ENCODE measurements at regions not wholly inside any gene's neighbourhood (a gene's known extent, or its start where the extent isn't known, plus 50 kb on each side); places are given as distances from the start of the nearest gene placed in this dataset.

DNA sequence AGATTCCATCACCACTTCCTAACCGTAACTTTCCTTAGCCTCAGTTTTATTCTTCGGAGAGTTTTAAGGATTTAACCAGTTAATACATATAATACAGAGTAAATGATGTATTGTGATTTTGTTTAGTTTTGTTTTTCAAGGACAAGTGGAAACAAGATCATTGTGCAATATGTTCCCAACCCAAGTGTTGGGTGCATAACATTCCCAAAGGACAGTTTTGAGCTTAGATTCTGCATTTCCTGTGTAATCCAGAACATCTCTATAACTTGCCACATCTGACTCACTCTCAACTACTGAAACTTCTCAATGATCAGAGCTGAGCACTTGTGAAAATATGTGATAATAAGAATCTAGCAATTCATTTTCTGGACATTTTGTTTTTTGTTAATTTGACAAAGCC lies 466.1 kb upstream of the PPP2R3A start:
- H2AK9ac ChIP-seq (replicated peaks; ENCODE audit: low read depth, low read length, poor library complexity), result no peak overlapping the region
- H2BK5ac ChIP-seq (ENCODE audit: low read depth, low read length, poor library complexity, severe bottlenecking), result no peak overlapping the region
- no peak overlapping the region for H3K4ac ChIP-seq (ENCODE audit: low read depth, low read length)
- H2AFZ ChIP-seq (replicated peaks; ENCODE audit: low read length, poor library complexity), result no peak overlapping the region
- H3K56ac ChIP-seq (ENCODE audit: extremely low read depth, insufficient read depth, low read length), result no peak overlapping the region
- DNase-seq (no peak), ATAC-seq (ENCODE audit: low read depth) (no peak)
- intact Hi-C loops (cut with micrococcal nuclease) (no loop called here), dilution Hi-C loops (cut with HindIII; ENCODE audit: low sequenced_read_pairs, unreplicated experiment) (no loop called here), in situ Hi-C loops (cut with MboI; ENCODE audit: low sequenced_read_pairs) (no loop called here)
- H3K27me3 ChIP-seq (ENCODE audit: control insufficient read depth, insufficient read depth, low read length), result peaks cover 3% of the 10 kb centered on the region; the same call in 1 of the 2 replicates
- no peak overlapping the region for H2BK15ac ChIP-seq (ENCODE audit: low read depth, low read length)
- no peak overlapping the region for H3K27ac ChIP-seq (ENCODE audit: insufficient read depth, low read length)
- no peak overlapping the region for H2BK20ac ChIP-seq (ENCODE audit: low read depth, low read length)
- no peak overlapping the region for H3K18ac ChIP-seq (ENCODE audit: low read depth, low read length)
- no peaks in the 10 kb centered on the region for H3K9me1 ChIP-seq (ENCODE audit: insufficient read depth, low read length)
- no peak overlapping the region for H3K9ac ChIP-seq (ENCODE audit: low read depth, low read length)
- H3K4me3 ChIP-seq (ENCODE audit: insufficient read depth, low read depth, low read length), result no peak overlapping the region
- no peak overlapping the region for H4K91ac ChIP-seq (ENCODE audit: insufficient read depth, low read depth, low read length)
- POLR2A ChIA-PET (ENCODE audit: unreplicated experiment), result interaction anchor here (0.6 kb wide), 1 partner anchor 729 kb away, joined by 3 read pairs; no protein-coding TSS in a partner anchor
- no peak overlapping the region for H3K4me2 ChIP-seq (ENCODE audit: low read depth, low read length)
- H4K8ac ChIP-seq (ENCODE audit: low read depth in 2 of 2, low read length in 2 of 2), result no peak overlapping the region
- TF ChIP-seq MAZ (IDR thresholded peaks at IDR 0.05; ENCODE audit: borderline replicate concordance, low read depth, low read length), result no peak
- TF ChIP-seq CEBPB (IDR thresholded peaks at IDR 0.05; ENCODE audit: low read depth, low read length), result peak; percentile 57; the same call in 1 of the 2 replicates
- H2BK120ac ChIP-seq (ENCODE audit: low read depth, low read length), result no peak overlapping the region
- BruUV-seq (replicated peaks), result no TSS peak
- H3K4me1 ChIP-seq (ENCODE audit: control insufficient read depth, insufficient read depth, low read length), result no peaks in the 10 kb centered on the region
- H3K9me3 ChIP-seq (ENCODE audit: control insufficient read depth, insufficient read depth, low read length), result no peaks in the 10 kb centered on the region
- CTCF ChIA-PET, result no interaction called here
- H4K20me1 ChIP-seq (ENCODE audit: insufficient read depth, low read length), result no peaks in the 10 kb centered on the region
- H3K36me3 ChIP-seq (ENCODE audit: control insufficient read depth, insufficient read depth, low read length), result no peaks in the 10 kb centered on the region
- no peak overlapping the region for H3K14ac ChIP-seq (replicated peaks; ENCODE audit: low read depth, low read length)
- H2AK5ac ChIP-seq (ENCODE audit: low read depth, low read length), result no peak overlapping the region
- H4K5ac ChIP-seq (ENCODE audit: low read depth, low read length), result no peak overlapping the region
- H3K23ac ChIP-seq (ENCODE audit: low read depth, low read length), result no peak overlapping the region
- no CpG with 5 or more reads among the region's 2 CpGs for WGBS, 2 experiments (ENCODE audit: extremely low coverage in 2 of 2, insufficient read length in 1 of 2)
- H3K79me1 ChIP-seq (ENCODE audit: low read depth in 1 of 2, low read length in 2 of 2), result no peaks in the 10 kb centered on the region
